IPS-NIHi7 (cell line): ENCODE measurements at regions not wholly inside any gene's neighbourhood (a gene's known extent, or its start where the extent isn't known, plus 50 kb on each side); places are given as distances from the start of the nearest gene placed in this dataset.
"Not testable (repeated sequence)": the region's sequence is repeated elsewhere in the genome, so short reads cannot be mapped to it uniquely, and the experiment has no call there.

ENCODE experiments used
- DNase-seq: peaks from one replicate; pipeline ENCODE4 v3.0.0; 2012; ENCODE audit warnings: mixed read lengths; ENCODE audit errors: extremely low spot score

DNA sequence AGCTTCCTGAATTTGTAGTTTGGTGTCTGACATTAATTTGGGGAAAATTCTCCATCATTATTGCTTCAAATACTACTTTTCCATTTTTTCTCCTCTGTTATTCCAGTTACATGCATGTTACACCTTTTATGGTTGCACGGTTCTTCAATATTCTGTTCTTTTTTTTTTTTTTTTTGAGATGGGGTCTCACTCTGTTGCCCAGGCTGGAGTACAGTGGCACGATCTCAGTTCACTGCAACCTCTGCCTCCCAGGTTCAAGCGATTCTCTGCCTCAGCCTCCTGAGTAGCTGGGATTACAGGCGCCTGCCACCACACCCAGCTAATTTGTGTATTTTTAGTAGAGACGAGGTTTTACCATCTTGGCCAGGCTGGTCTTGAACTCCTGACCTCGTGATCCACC is 109.4 kb upstream of the XIST start:
- not testable (repeated sequence) for DNase-seq

DNA sequence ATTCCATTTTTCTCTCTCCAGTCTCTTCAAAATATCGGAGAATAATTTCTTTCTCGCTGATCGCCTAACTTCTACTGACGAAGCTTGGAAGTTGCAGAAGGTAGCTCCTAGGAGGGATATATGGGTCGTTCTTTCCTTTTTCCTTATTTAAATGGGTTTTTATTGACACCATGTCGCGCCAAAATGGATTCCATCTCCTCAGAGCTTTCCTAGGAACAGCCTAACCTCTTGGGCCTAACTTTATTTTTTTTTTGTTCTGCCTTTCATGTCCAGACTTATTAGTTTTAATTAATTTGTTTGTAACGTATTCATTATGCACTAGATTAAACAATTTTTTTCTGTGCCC is 92.0 kb upstream of the XIST start:
- DNase-seq: no peak

DNA sequence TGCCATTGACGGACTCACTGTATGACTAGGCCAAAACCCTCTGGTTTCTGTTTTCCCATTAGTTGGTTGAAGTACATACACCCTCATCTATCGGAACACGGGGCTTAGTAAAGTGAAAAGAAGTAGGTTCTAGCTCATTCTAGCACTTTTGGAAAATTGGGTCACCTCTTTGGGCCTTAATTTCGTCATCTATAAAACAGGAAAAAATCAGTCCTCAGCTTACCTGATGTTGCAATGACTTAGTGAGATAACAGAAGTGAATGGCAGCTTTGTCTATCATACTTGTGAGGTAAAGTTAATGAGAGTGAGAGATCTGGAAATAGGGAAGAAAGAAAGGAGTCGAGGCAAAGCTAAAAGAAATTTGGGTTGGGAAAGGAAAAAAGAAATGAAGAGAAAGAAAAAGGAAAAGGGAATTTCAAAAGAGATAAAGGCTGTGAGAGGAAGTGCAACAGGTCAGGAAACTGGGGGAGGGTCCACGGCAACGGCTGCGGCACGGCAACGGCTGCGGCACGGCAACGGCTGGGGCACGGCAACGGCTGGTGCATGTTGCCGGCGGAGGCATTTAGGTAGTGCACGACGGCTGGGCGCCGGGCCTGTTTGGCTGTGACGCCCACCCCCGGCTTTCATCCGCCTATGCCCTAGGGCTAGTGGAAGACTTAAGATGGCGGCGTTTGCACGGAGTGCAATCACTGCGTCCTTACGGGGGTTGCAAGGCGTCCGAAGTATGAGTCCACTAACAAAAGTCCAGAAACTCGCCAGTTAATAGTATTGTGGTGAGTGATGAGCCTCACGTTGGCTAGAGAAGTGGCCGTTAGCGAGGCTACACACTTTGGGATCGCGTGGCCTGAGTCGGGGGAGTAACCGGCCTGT is 91.4 kb upstream of the XIST start:
- DNase-seq: peak; percentile 96

DNA sequence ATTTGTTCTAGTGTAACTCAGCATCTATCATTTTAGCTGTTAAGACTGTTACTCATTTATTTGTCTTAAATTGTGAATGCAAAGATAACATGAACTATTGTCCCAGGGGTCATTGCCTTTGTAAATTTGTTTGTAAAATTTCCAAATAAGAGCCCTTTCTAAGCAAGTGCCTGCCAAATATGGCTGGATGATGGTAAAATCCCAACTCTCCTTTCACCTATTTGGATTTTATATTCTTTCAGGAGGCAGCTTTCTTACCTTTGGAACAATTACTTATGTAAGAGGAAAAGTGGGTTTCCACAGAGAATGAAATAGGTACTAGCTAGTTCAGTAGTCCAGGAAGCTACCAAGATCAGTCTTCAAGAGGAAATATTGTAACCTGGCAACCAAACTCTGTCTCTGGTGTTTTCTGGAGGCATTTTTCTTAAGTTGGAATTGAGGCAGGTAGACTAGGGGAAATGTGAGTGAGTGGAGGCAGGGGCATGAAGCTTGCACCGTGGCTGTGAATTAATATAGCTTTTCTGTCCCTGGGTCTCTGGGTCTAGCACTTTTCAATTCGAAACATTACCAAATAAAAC is 88.5 kb upstream of the XIST start:
- no peak for DNase-seq

DNA sequence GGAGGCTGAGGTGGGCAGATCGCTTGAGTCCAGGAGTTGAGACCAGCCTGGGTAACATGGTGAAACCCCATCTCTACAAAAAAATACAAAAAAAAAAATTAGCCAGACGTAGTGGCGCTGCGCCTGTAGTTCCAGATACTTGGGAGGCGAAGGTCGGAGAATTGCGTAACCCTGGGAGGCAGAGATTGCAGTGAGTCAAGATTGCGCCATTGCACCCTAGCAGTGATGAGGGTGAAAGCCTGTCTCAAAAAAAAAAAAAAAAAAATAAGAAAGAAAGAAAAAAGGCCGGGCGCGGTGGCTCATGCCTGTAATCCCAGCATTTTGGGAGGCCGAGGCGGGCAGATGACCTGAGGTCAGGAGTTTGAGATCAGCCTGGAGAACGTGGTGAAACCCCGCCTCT is 85.3 kb upstream of the XIST start:
- not testable (repeated sequence) for DNase-seq

DNA sequence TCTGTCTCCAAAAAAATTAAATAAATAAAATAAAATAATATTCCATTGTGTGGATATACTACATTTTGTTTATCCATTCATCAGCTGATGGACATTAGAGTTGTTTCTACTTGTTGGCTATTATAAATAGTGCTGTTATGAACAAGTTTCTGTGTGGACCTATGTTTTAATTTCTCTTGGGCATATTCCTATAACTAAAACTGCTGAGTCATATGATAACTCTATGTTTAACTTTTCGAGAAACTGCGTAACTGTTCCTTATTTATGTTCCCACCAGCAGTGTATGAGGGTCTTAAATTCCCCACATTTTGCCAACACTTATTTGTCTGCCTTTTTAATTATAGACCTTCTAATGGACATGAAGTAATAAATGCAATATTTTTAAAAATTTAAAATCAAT is 80.0 kb upstream of the XIST start:
- no peak for DNase-seq

DNA sequence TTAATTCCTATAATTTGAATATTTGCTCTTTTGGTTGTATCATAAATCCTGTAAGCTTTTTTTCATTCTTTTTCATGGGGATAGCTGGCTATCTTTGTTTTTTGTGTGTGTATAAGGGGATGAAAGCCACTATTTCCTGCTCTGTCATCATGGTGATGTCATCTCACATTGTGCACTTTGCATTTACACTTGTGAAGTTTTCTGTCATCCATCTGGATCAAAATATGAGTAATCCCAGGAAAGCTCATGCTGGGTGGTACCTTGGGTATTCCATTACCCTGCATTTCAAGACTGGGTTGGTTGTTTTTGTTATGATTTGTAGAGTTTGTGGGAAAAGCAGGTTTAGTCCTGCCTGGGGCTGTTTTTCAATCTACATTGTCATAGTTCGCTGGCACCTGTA is 77.8 kb upstream of the XIST start:
- DNase-seq: no peak

DNA sequence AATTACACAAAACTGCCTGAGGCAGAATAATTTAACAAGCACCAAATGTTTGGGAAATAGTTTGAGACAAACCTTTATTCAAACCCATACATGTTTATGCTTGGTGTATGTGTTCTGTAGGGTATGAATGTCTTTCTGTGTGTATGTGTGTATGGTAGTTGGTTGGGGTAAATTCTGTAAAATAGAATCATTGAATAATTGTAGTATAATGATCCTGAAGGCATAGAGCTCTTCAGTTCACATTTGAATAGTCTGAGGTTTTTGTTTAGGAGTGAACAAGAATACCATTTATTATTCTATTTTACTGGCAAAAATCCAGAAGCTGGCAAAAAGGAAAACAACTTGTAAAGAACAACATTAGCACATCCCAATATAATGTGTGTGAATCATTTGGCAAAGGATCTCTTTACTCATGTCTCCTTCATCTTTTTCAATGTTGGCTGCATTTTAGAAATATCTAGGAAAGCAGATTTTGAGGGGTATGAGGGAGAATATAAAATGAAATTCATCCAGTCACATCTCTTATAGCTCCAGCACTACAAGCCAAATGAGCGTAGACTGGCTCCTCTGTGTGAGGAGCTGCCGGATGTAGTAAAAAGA is 70.4 kb upstream of the XIST start:
- DNase-seq: no peak

DNA sequence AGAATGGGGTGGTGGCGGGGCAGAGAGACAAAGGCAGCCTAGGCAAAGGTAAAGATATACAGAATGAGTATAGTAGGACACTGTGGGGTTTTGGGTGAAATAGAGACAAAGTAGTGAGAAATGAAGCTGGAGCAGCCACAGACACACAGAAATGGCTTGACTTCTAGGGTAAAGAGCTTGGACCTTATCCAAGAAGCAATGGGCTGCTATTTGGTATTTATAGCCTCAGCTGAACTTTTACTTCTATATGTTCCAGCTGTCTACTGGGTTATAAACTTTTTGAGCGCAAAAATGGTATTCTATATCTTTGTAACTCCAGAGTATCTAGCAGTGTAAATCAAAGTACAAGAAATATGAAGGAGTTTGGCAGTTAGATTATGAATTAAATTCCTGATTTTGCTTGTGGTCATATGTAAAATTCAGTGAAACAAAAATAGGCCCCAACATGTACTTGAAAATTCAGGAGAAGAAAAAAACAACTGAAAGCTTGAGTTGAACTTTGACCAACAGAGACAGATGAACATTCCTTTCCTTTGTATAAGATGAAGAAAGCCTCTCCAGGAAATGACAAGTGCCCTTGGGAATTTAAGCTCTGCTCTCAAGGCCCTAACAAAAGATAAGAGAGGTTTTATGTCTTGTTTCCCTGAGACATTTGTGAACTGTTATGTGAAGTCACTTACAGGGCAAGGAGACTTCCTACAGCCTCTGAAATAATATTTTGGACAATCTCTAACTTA is 64.6 kb upstream of the XIST start:
- peak; percentile 76 for DNase-seq

DNA sequence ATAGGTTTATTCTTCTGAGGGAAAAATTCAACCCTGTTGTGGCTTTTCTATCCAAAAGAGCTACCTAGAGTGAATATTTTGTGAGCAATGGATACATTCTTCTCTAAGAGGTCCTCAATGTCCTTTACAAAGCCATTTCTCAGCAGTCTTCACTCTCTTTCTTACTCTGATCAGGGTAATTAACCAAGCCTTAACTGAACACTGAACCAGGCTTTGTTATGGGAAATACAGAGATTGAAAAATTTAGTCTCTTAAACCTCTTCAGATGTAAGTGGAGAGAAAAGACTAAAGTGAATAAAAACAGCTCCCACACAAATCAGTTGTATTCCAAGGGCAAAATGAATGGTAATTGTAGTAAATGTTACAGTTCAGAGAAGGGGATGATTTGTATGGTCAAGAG is 64.0 kb upstream of the XIST start:
- no peak for DNase-seq

DNA sequence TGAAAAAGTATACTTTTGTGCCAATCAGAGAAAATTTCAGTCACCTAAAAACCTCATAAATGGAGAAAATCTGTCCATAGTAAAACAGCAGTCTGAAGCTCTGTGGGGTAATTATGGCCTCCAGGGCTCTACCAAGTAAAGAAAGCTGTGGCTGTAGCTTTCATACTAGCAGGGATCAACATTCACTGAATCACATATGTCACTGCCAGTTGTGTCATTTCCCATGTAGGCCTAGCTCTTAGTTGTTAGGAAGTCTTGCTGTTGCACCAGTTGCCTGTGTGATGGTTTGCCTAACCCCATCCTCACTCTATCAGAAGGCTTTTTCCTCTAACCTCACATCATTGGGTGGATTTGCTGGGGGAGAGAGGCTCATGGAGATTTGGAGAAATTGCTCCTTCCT is 62.3 kb upstream of the XIST start:
- not testable (repeated sequence) for DNase-seq

DNA sequence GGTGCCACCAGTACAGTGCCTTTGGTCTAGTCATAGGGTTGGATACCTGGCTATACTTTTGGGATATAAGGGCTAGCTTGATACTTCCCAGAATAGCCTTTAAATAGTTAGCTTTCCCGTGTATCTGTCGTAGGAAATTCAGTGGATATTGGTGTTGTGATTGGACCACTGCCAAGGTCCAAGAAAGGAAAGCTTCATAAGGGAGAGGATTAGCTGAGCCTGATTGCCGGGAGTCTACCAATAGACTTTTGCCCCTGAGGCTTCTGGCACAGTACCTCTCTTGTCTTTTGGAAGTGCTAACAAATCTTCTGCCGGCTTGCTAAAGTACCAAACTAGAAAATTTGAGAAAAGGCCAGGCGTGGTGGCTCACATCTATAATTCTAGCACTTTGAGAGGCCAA is 61.1 kb upstream of the XIST start:
- no peak for DNase-seq

DNA sequence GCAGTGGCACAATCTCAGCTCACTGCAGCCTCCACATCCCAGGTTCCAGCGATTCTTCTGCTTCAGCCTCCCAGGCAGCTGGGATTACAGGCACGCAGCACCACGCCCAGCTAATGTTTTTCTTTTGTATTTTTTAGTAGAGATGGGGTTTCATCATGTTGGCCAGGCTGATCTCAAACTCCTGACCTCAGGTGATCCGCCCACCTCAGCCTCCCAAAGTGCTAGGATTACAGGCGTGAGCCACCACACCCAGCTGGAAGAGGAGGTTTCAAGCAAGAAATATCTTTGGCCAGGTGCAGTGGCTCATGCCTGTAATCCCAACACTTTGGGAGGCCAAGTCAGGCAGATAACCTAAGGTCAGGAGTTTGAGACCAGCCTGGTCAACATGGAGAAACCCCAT is 59.4 kb upstream of the XIST start:
- not testable (repeated sequence) for DNase-seq

DNA sequence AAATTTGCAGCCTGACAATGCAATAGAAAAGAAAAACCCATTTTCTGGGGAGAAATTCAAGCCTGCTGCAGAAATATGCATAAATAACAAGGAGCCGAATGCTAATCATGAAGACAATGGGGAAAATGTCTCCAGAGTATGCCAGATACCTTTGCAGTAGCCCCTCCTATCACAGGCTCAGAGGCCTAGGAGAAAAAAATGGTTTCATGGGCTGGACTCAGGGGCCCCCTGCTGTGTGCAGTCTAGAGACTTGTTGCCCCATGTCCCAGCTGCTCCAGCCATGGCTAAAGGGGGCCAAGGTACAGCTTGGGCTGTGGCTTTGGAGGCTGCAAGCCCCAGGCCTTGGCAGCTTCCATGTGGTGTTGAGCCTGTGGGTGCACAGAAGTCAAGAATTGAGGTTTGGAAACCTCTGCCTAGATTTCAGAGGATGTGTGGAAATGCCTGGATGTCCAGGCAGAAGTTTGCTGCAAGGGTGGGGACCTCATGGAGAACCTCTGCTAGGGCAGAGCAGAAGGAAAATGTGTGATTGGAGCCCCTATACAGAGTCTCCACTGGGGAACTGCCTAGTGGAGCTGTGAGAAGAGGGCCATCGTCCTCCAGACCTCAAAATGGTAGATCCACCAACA is 53.3 kb upstream of the XIST start:
- DNase-seq: not testable (repeated sequence)

DNA sequence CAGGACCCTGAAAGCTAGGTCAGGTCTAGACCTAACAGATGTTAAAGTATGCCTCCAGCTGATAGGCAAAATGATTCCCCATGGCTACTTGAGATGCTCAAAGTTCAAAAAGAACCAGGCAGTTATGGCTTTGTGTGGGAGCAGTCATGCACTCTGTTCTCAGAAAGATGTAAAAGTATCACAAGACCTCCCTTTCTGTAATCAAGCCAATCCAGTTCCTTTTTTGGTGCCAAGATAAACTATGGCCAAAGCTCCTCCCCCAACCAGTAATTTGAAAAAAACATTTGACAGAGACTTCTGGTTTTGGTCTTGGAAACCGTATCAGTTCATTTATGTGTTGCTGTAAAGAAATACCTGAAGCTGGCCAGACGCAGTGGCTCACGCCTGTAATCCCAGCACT is 51.4 kb upstream of the XIST start:
- no peak for DNase-seq
